Anterior cingulate cortex (tissue), 58 donors: ENCODE measurements at regions not wholly inside any gene's neighbourhood (a gene's known extent, or its start where the extent isn't known, plus 50 kb on each side); places are given as distances from the start of the nearest gene placed in this dataset.

Experiments
- DNase-seq, 58 donors: peaks; one replicate each; lab custom pipeline; 2025; lab: John Stamatoyannopoulos, UW

- DNase-seq: no peak
These were observed 298.7 kb upstream of the EMCN start for GRCh38 chr4:100816436-100817045.

GRCh38 chr4:100811046-100811445 lies 293.2 kb upstream of the EMCN start:
- no peak for DNase-seq

- no peak for DNase-seq
These were observed 291.7 kb upstream of the EMCN start for GRCh38 chr4:100809506-100809905.

- DNase-seq: no peak
These were observed 289.2 kb upstream of the EMCN start for GRCh38 chr4:100806988-100807387.

- DNase-seq: no peak
These were observed 287.7 kb upstream of the EMCN start for GRCh38 chr4:100805538-100805937.

- DNase-seq: no peak
These were observed 286.9 kb upstream of the EMCN start for GRCh38 chr4:100804576-100805360.

- no peak for DNase-seq
These were observed 285.9 kb upstream of the EMCN start for GRCh38 chr4:100803751-100804150.

- no peak for DNase-seq
These were observed 282.1 kb upstream of the EMCN start for GRCh38 chr4:100799761-100800539.

GRCh38 chr4:100797791-100798190 lies 280.0 kb upstream of the EMCN start:
- no peak for DNase-seq

- DNase-seq: no peak
These were observed 279.5 kb upstream of the EMCN start for GRCh38 chr4:100797356-100797755.

GRCh38 chr4:100796332-100796731 lies 278.5 kb upstream of the EMCN start:
- no peak for DNase-seq

GRCh38 chr4:100795581-100795980 lies 277.8 kb upstream of the EMCN start:
- DNase-seq: no peak

- no peak for DNase-seq
These were observed 273.2 kb upstream of the EMCN start for GRCh38 chr4:100790836-100791615.

- no peak for DNase-seq
These were observed 272.2 kb upstream of the EMCN start for GRCh38 chr4:100789991-100790390.

GRCh38 chr4:100786481-100786880 lies 268.7 kb upstream of the EMCN start:
- DNase-seq: no peak

GRCh38 chr4:100782356-100782755 lies 264.5 kb upstream of the EMCN start:
- no peak for DNase-seq

- no peak for DNase-seq
These were observed 263.6 kb upstream of the EMCN start for GRCh38 chr4:100781435-100781834.

- no peak for DNase-seq
These were observed 262.3 kb upstream of the EMCN start for GRCh38 chr4:100780126-100780525.

GRCh38 chr4:100778431-100778830 lies 260.6 kb upstream of the EMCN start:
- DNase-seq: no peak

GRCh38 chr4:100762738-100763137 lies 244.9 kb upstream of the EMCN start:
- no peak for DNase-seq

- no peak for DNase-seq
These were observed 236.9 kb upstream of the EMCN start for GRCh38 chr4:100754751-100755150.
